OCI-LY3 (cell line): ENCODE measurements at regions not wholly inside any gene's neighbourhood (a gene's known extent, or its start where the extent isn't known, plus 50 kb on each side); places are given as distances from the start of the nearest gene placed in this dataset.

Experiments
- H2AFZ ChIP-seq: fragments of 200-600, 300-600 bp; shearing (Covaris generic); 2 replicates; pipeline ENCODE4 v1.6.0; 2014; ENCODE audit warnings: antibody characterized with exemption, low read depth, low read length
- H3K27ac ChIP-seq: fragments of 200-600, 300-600 bp; sonication (generic); 2 replicates; pipeline ENCODE4 v1.5.1; 2014; ENCODE audit warnings: mild to moderate bottlenecking, low read length, moderate library complexity, mixed read lengths
- H3K27me3 ChIP-seq: fragments of 200-600, 300-600 bp; sonication (generic); 2 replicates; pipeline ENCODE4 v1.6.1; 2014; ENCODE audit warnings: low read depth, low read length, mixed read lengths
- H3K36me3 ChIP-seq: fragments of 200-600, 300-600 bp; sonication (generic); replicated peaks from 2 replicates; pipeline ENCODE3; 2014; ENCODE audit warnings: low read depth, low read length, mixed read lengths
- H3K4me1 ChIP-seq: fragments of 300-600, 200-600 bp; sonication (generic); 2 replicates; pipeline ENCODE4 v1.6.1; 2014; ENCODE audit warnings: low read length, mixed read lengths
- H3K4me2 ChIP-seq: fragments of 200-600, 300-600 bp; sonication (generic); 2 replicates; pipeline ENCODE4 v1.6.1; 2014; ENCODE audit warnings: low read length, mixed read lengths
- H3K4me3 ChIP-seq: fragments of 300-600, 200-600 bp; sonication (generic); 2 replicates; pipeline ENCODE4 v1.5.1; 2014; ENCODE audit warnings: antibody characterized with exemption, mild to moderate bottlenecking, low read length, moderate library complexity
- H3K79me2 ChIP-seq: fragments of 300-600, 200-600 bp; shearing (Covaris generic); 2 replicates; pipeline ENCODE4 v1.6.1; 2014; ENCODE audit warnings: mild to moderate bottlenecking, low read length, mixed read lengths
- H3K9ac ChIP-seq: fragments of 300-600, 200-600 bp; shearing (Covaris generic); 2 replicates; pipeline ENCODE4 v1.6.0; 2014; ENCODE audit warnings: mild to moderate bottlenecking, low read length, moderate library complexity
- H3K9me3 ChIP-seq: fragments of 200-600, 300-600 bp; shearing (Covaris generic); 2 replicates; pipeline ENCODE4 v1.6.1; 2014; ENCODE audit warnings: low read length, mixed read lengths; ENCODE audit not compliant: insufficient read depth
- H4K20me1 ChIP-seq: fragments of 200-600, 300-600 bp; sonication (generic); 2 replicates; pipeline ENCODE4 v1.6.1; 2016; ENCODE audit warnings: low read length, mixed read lengths; ENCODE audit not compliant: insufficient read depth
- CTCF ChIP-seq: fragments of 200-600, 300-600 bp; sonication (generic); IDR thresholded peaks from 2 replicates; pipeline ENCODE4 v1.5.1; 2014; ENCODE audit warnings: antibody characterized with exemption, low read length, low read depth
- EZH2phosphoT487 ChIP-seq: fragments of 200-600 bp; shearing (Covaris generic); IDR thresholded peaks from 2 replicates; pipeline ENCODE4 v1.6.1; 2018; ENCODE audit warnings: antibody characterized with exemption, mixed run types, low read depth

DNA sequence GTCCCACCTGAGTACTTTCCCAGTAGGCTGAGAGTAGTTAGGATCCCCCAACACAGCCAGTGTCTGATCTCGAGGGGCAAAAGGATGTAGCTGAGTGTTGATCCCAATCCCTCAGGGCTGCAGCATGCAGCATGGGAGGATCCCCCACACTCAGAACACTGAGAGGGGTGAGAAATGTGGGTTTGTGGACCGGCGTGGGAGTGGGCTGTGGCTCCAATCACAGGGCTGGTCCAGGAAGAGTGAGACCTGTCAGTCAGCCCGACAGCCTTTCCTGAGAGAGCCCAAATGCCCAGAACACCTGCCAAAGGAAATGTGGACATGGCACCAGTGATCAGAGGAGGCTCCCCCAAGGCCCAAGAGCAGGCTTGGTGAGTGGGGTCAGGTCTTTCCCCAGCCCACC is 228.3 kb upstream of the MGAT4C start:
- H3K9ac ChIP-seq: no peak overlapping the region
- H3K4me1 ChIP-seq: no peaks in the 10 kb centered on the region
- no peaks in the 10 kb centered on the region for H3K79me2 ChIP-seq
- H3K4me3 ChIP-seq: no peak overlapping the region
- no peaks in the 10 kb centered on the region for H4K20me1 ChIP-seq
- no peaks in the 10 kb centered on the region for H3K27me3 ChIP-seq
- no peaks in the 10 kb centered on the region for H3K9me3 ChIP-seq
- no peaks in the 10 kb centered on the region for H3K36me3 ChIP-seq
- no peak overlapping the region for H3K27ac ChIP-seq
- no peak overlapping the region for H3K4me2 ChIP-seq
- TF ChIP-seq EZH2phosphoT487 (no peak), CTCF (no peak)
- H2AFZ ChIP-seq: no peak overlapping the region

DNA sequence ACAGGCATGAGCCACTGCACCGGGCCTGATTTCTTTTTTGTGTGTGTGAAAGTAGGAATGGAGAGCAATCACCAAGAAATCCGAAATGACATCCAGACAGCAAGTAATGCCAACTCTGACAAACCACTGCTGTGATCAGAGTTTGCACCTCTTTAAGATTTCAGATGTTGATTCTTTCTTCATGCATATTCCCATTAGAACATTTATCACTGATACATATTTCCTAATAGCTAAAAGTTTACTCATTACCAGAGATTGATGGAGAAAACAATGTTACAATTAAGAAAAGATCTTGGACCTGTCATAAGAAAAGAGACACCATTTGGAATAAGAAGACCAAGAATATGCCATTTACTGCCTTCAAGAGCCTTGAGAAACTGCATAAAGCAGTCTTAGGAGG is 217.0 kb upstream of the MGAT4C start:
- Histone ChIP-seq H3K4me1 (no peaks in the 10 kb centered on the region), H3K9me3 (no peaks in the 10 kb centered on the region), H3K9ac (no peak overlapping the region), H3K79me2 (no peaks in the 10 kb centered on the region), H2AFZ (no peak overlapping the region), H3K4me3 (no peak overlapping the region), H3K36me3 (no peaks in the 10 kb centered on the region), H3K27ac (no peak overlapping the region), H3K27me3 (no peaks in the 10 kb centered on the region), H3K4me2 (no peak overlapping the region), H4K20me1 (no peaks in the 10 kb centered on the region)
- no peak for TF ChIP-seq EZH2phosphoT487
- no peak for TF ChIP-seq CTCF

GRCh38 chr12:86456776-86457175 is 200.6 kb upstream of the MGAT4C start:
- H3K36me3 ChIP-seq: no peaks in the 10 kb centered on the region
- no peaks in the 10 kb centered on the region for H3K79me2 ChIP-seq
- TF ChIP-seq EZH2phosphoT487 (no peak), CTCF (no peak)

DNA sequence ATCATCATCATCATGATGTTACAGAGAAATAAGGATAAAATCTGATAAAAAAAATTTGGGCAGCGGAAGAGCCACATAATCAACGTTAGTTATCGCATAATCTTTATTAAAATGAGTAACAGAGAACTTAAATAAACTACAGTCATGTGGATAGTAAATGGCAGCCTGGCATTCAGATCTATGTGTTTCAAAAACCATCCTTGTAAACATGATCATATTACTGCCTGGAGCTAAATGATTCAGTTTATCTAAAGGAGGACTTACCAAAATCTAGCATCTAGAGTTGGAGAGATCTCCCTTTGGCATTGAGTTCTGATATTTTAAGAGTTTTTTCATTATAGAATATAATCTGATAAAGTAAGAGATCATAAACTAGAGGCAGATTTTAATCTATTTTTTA is 200.1 kb upstream of the MGAT4C start:
- Histone ChIP-seq H3K27ac (no peak overlapping the region), H2AFZ (no peak overlapping the region)

More at GRCh38 chr12:86456776-86457175, 200.6 kb upstream of the MGAT4C start:
- Histone ChIP-seq H4K20me1 (no peaks in the 10 kb centered on the region), H2AFZ (no peak overlapping the region), H3K4me2 (no peak overlapping the region), H3K9me3 (no peaks in the 10 kb centered on the region), H3K9ac (no peak overlapping the region), H3K4me3 (no peak overlapping the region), H3K27me3 (no peaks in the 10 kb centered on the region), H3K4me1 (no peaks in the 10 kb centered on the region), H3K27ac (no peak overlapping the region)

More for the DNA sequence above, 200.1 kb upstream of the MGAT4C start:
- Histone ChIP-seq H3K27me3 (no peaks in the 10 kb centered on the region), H3K9ac (no peak overlapping the region), H3K4me2 (no peak overlapping the region), H3K4me3 (no peak overlapping the region), H3K4me1 (no peaks in the 10 kb centered on the region), H3K79me2 (no peaks in the 10 kb centered on the region), H4K20me1 (no peaks in the 10 kb centered on the region), H3K36me3 (no peaks in the 10 kb centered on the region), H3K9me3 (no peaks in the 10 kb centered on the region)
- TF ChIP-seq EZH2phosphoT487 (no peak), CTCF (no peak)
